ENCODE measurements at regions not wholly inside any gene's neighbourhood (a gene's known extent, or its start where the extent isn't known, plus 50 kb on each side); places are given as distances from the start of the nearest gene placed in this dataset.

- no peak for TF ChIP-seq CTCF (IDR thresholded peaks at IDR 0.05; ENCODE audit: borderline replicate concordance, extremely low read depth, insufficient read depth)
- intact Hi-C loops (cut with DNase I), result no loop called here
- DNase-seq, result no peak
- Histone ChIP-seq H3K27ac (ENCODE audit: low read depth in 2 of 2, low read length in 2 of 2) (no peak overlapping the region), H3K9me3 (ENCODE audit: control insufficient read depth in 2 of 3, insufficient read depth in 1 of 3, low read length in 3 of 3) (peaks cover 0 to 2% (median 0%) of the 10 kb centered on the region in 3 donors), H3K4me3 (ENCODE audit: low read length in 3 of 3) (no peak overlapping the region), H3K9ac (ENCODE audit: low read length in 3 of 3) (no peak overlapping the region), H3K27me3 (ENCODE audit: control insufficient read depth, insufficient read depth, low read length) (no peaks in the 10 kb centered on the region), H3K4me1 (ENCODE audit: control insufficient read depth in 2 of 3, insufficient read depth in 2 of 3, low read depth in 1 of 3, low read length in 3 of 3) (no peaks in the 10 kb centered on the region), H3K36me3 (ENCODE audit: control insufficient read depth in 2 of 3, insufficient read depth in 3 of 3, low read length in 3 of 3) (no peaks in the 10 kb centered on the region)
- no peak for FAIRE-seq
Measured at GRCh38 chr16:5907544-5907943, 809.9 kb upstream of the EEF2KMT start.

- FAIRE-seq, result no peak
Measured at GRCh38 chr16:5906351-5906750, 808.8 kb upstream of the EEF2KMT start.

GRCh38 chr16:5905935-5906334 is 808.3 kb upstream of the EEF2KMT start:
- Histone ChIP-seq H3K9me3 (ENCODE audit: control insufficient read depth in 2 of 3, insufficient read depth in 1 of 3, low read length in 3 of 3) (peaks cover 0 to 2% (median 0%) of the 10 kb centered on the region in 3 donors), H3K27ac (ENCODE audit: low read depth in 2 of 2, low read length in 2 of 2) (no peak overlapping the region), H3K4me3 (ENCODE audit: low read length in 3 of 3) (no peak overlapping the region), H3K4me1 (ENCODE audit: control insufficient read depth in 2 of 3, insufficient read depth in 2 of 3, low read depth in 1 of 3, low read length in 3 of 3) (no peaks in the 10 kb centered on the region), H3K27me3 (ENCODE audit: control insufficient read depth, insufficient read depth, low read length) (no peaks in the 10 kb centered on the region), H3K36me3 (ENCODE audit: control insufficient read depth in 2 of 3, insufficient read depth in 3 of 3, low read length in 3 of 3) (no peaks in the 10 kb centered on the region), H3K9ac (ENCODE audit: low read length in 3 of 3) (no peak overlapping the region)
- intact Hi-C loops (cut with DNase I), result no loop called here
- FAIRE-seq (no peak), DNase-seq (no peak)
- no peak for TF ChIP-seq CTCF (IDR thresholded peaks at IDR 0.05; ENCODE audit: borderline replicate concordance, extremely low read depth, insufficient read depth)

More at GRCh38 chr16:5906351-5906750, 808.8 kb upstream of the EEF2KMT start:
- H3K27ac ChIP-seq (ENCODE audit: low read depth in 2 of 2, low read length in 2 of 2), result no peak overlapping the region
- intact Hi-C loops (cut with DNase I), result no loop called here
- H3K27me3 ChIP-seq (ENCODE audit: control insufficient read depth, insufficient read depth, low read length), result no peaks in the 10 kb centered on the region
- H3K9ac ChIP-seq (ENCODE audit: low read length in 3 of 3), result no peak overlapping the region
- no peak for TF ChIP-seq CTCF (IDR thresholded peaks at IDR 0.05; ENCODE audit: borderline replicate concordance, extremely low read depth, insufficient read depth)
- H3K9me3 ChIP-seq (ENCODE audit: control insufficient read depth in 2 of 3, insufficient read depth in 1 of 3, low read length in 3 of 3), result peaks cover 0 to 2% (median 0%) of the 10 kb centered on the region in 3 donors
- DNase-seq, result no peak
- H3K4me3 ChIP-seq (ENCODE audit: low read length in 3 of 3), result no peak overlapping the region
- H3K4me1 ChIP-seq (ENCODE audit: control insufficient read depth in 2 of 3, insufficient read depth in 2 of 3, low read depth in 1 of 3, low read length in 3 of 3), result no peaks in the 10 kb centered on the region
- H3K36me3 ChIP-seq (ENCODE audit: control insufficient read depth in 2 of 3, insufficient read depth in 3 of 3, low read length in 3 of 3), result no peaks in the 10 kb centered on the region

GRCh38 chr16:5903832-5904231 is 806.2 kb upstream of the EEF2KMT start:
- no peaks in the 10 kb centered on the region for H3K4me1 ChIP-seq (ENCODE audit: control insufficient read depth in 2 of 3, insufficient read depth in 2 of 3, low read depth in 1 of 3, low read length in 3 of 3)
- DNase-seq (no peak), FAIRE-seq (no peak)
- intact Hi-C loops (cut with DNase I), result no loop called here
- no peaks in the 10 kb centered on the region for H3K36me3 ChIP-seq (ENCODE audit: control insufficient read depth in 2 of 3, insufficient read depth in 3 of 3, low read length in 3 of 3)
- H3K27me3 ChIP-seq (ENCODE audit: control insufficient read depth, insufficient read depth, low read length), result no peaks in the 10 kb centered on the region
- TF ChIP-seq CTCF (IDR thresholded peaks at IDR 0.05; ENCODE audit: borderline replicate concordance, extremely low read depth, insufficient read depth), result no peak
- no peak overlapping the region for H3K27ac ChIP-seq (ENCODE audit: low read depth in 2 of 2, low read length in 2 of 2)
- H3K9ac ChIP-seq (ENCODE audit: low read length in 3 of 3), result no peak overlapping the region
- H3K4me3 ChIP-seq (ENCODE audit: low read length in 3 of 3), result no peak overlapping the region
- H3K9me3 ChIP-seq (ENCODE audit: control insufficient read depth in 2 of 3, insufficient read depth in 1 of 3, low read length in 3 of 3), result peaks cover 0 to 2% (median 0%) of the 10 kb centered on the region in 3 donors
